ENCODE measurements at regions not wholly inside any gene's neighbourhood (a gene's known extent, or its start where the extent isn't known, plus 50 kb on each side); places are given as distances from the start of the nearest gene placed in this dataset.

DNA sequence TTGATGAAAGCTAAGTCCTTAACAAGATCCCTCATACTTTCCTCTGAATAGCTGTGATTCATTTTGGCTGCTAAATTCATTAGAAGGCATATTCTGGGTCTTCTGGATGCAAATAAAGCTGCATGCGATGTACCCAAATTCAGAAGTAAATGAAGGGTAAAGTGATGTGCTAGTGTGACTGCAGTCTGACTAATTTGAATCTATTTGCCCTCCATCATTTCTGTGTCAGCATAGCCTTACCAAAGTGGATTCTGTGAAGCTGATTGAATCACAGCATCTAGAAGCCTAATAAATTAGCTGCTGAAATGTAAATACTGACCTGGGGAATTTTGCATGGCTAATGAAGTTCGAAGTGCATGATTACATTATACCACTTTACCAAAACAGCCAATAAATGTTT lies 162.2 kb downstream of the TPH2 start:
- no peaks in the 10 kb centered on the region for H3K36me3 Mint-ChIP-seq (ENCODE audit: insufficient read depth in 1 of 3, low read depth in 3 of 3)
- DNase-seq: no peak
- H4K5ac ChIP-seq (ENCODE audit: insufficient read length, low read depth, low read length): no peak overlapping the region

More for the DNA sequence above, 162.2 kb downstream of the TPH2 start:
- Histone ChIP-seq H3K9me3 (ENCODE audit: control insufficient read depth, low read depth, low read length) (no peaks in the 10 kb centered on the region), H3K79me1 (ENCODE audit: insufficient read depth, low read depth, low read length, poor library complexity, severe bottlenecking) (no peaks in the 10 kb centered on the region), H3K14ac (ENCODE audit: insufficient read depth, low read length) (no peak overlapping the region), H3K23me2 (ENCODE audit: insufficient read length, low read depth, low read length, poor library complexity, severe bottlenecking) (no peaks in the 10 kb centered on the region), H3K79me2 (ENCODE audit: insufficient read depth, low read length) (no peaks in the 10 kb centered on the region), H3T11ph (ENCODE audit: low read length) (no peak overlapping the region), H3K4me2 (ENCODE audit: insufficient read depth, insufficient read length, low read length) (no peak overlapping the region), H4K91ac (ENCODE audit: insufficient read length, low read depth, low read length) (no peak overlapping the region), H3K27ac (ENCODE audit: insufficient read length, low read depth, low read length) (no peak overlapping the region), H2BK5ac (ENCODE audit: insufficient read length, low read length) (no peak overlapping the region), H2AK5ac (ENCODE audit: insufficient read length, low read length) (no peak overlapping the region), H3K23ac (ENCODE audit: insufficient read length, low read depth, low read length) (no peak overlapping the region), H3K18ac (ENCODE audit: insufficient read length, low read depth, low read length) (no peak overlapping the region), H4K20me1 (ENCODE audit: control insufficient read depth, insufficient read depth, insufficient read length) (no peaks in the 10 kb centered on the region), H2AFZ (ENCODE audit: low read length) (no peak overlapping the region), H2BK20ac (ENCODE audit: low read depth, low read length, poor library complexity, severe bottlenecking) (no peak overlapping the region), H3K4ac (ENCODE audit: low read depth, low read length) (no peak overlapping the region), H3K4me1 (ENCODE audit: insufficient read depth, low read length) (peaks cover 2% of the 10 kb centered on the region; the same call in 1 of the 2 replicates), H2BK12ac (ENCODE audit: insufficient read length, low read depth, low read length) (no peak overlapping the region), H2BK120ac (ENCODE audit: low read depth, low read length, poor library complexity, severe bottlenecking) (no peak overlapping the region), H3K56ac (ENCODE audit: insufficient read length, low read depth, low read length) (no peak overlapping the region), H3K9ac (ENCODE audit: extremely low read depth, insufficient read length, low read length) (no peak overlapping the region), H2BK15ac (ENCODE audit: low read depth, low read length) (no peak overlapping the region), H4K8ac (replicated peaks; ENCODE audit: insufficient read length, low read depth, low read length) (no peak overlapping the region), H3K27me3 (ENCODE audit: insufficient read depth, low read length) (no peaks in the 10 kb centered on the region)
- WGBS (ENCODE audit: extremely low coverage, insufficient read length, low lambda C conversion rate): no CpG with 5 or more reads among the region's 2 CpGs
- Mint-ChIP-seq H3K9me3 (no peaks in the 10 kb centered on the region), H3K4me1 (peaks cover 0 to 7% of the 10 kb centered on the region in 2 experiments; a peak in 2 of 4 replicates), H3K27ac (no peak overlapping the region), H3K4me3 (no peak overlapping the region), H3K27me3 (ENCODE audit: low read depth) (no peaks in the 10 kb centered on the region)
- TF ChIP-seq, protein P1, sequence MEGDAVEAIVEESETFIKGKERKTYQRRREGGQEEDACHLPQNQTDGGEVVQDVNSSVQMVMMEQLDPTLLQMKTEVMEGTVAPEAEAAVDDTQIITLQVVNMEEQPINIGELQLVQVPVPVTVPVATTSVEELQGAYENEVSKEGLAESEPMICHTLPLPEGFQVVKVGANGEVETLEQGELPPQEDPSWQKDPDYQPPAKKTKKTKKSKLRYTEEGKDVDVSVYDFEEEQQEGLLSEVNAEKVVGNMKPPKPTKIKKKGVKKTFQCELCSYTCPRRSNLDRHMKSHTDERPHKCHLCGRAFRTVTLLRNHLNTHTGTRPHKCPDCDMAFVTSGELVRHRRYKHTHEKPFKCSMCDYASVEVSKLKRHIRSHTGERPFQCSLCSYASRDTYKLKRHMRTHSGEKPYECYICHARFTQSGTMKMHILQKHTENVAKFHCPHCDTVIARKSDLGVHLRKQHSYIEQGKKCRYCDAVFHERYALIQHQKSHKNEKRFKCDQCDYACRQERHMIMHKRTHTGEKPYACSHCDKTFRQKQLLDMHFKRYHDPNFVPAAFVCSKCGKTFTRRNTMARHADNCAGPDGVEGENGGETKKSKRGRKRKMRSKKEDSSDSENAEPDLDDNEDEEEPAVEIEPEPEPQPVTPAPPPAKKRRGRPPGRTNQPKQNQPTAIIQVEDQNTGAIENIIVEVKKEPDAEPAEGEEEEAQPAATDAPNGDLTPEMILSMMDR (conservative IDR thresholded peaks at IDR 0.05): no peak

Measured in H9 (cell line).